Central memory CD4-positive, alpha-beta T cell (primary cell): ENCODE measurements at regions not wholly inside any gene's neighbourhood (a gene's known extent, or its start where the extent isn't known, plus 50 kb on each side); places are given as distances from the start of the nearest gene placed in this dataset.

Source experiments
- DNase-seq: peaks from one replicate; pipeline ENCODE4 v3.0.0; 2022

DNA sequence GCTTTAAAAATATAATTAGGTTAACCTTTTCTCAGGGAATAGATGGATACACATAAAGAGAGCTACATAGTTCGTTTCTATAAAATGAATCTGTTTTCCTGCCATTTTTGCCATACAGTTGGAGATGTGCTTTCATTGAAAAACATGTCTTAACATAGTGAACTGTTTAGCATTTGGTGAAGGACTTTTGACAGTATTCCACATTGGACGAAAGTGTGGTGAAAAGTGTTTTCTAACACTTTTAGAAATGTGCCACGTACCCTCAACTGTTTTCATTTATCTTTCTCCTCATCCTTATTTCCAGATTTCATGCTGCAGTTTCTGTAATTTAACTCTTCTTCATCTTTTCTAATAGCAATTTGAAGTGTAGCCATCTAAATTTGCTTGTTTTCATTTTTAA lies 249.1 kb upstream of the MTNR1B start:
- DNase-seq = no peak

DNA sequence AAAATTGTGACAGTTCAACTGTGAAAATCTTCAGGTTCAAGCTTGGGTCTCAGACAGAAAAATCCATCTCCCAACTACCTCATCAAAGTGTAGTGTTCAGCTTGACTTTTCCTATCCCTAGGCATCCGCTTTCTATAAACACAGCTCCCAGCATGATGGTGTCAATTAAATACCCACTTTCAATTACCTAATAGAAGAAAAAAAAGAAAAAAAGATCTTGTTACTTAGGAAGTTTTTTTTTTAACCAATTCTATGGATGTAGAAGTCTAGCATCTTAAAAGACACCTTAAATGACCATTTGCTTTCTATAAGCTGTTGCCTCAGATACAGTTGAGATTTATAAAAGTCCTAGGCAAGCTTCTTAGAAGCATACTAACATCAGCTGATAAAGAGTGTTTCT lies 244.1 kb upstream of the MTNR1B start:
- no peak for DNase-seq

DNA sequence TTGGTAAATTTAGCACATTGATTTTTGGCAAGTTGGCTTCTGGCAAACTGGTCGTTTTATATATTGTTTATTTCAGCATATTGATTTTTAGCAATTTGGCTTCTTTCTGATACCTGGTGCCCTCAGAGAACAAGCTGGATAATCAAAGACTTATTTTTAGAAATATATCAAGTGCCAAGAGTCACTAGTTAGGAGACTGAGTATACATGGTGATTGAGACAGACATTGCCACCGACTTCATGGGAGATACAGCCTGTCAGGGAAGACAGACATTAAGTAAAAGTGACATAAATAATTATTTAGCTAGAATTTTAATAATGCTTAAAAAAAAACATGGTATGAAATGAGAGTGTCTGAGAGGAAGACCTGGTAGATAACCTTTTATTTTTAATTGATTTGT lies 242.3 kb upstream of the MTNR1B start:
- no peak for DNase-seq

DNA sequence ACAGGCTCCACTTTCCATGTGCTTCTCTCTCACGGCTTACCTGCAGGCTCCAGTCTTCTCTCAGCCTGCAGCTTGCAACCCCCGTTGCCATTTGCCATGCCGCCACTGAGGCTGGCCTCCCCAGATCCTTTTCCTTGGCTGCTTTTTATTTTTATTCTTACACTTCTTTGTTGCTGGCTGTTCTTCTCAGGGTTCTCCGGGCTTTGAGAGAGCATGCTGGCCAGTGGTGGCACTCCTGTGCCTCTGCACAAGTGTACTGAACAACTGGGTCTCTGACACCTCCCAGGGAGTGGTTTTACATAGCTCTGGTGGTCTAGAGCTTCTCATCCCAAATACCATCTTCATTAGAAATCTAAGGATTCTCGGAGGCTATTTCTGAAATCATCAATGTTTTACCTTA lies 241.7 kb upstream of the MTNR1B start:
- DNase-seq = no peak

DNA sequence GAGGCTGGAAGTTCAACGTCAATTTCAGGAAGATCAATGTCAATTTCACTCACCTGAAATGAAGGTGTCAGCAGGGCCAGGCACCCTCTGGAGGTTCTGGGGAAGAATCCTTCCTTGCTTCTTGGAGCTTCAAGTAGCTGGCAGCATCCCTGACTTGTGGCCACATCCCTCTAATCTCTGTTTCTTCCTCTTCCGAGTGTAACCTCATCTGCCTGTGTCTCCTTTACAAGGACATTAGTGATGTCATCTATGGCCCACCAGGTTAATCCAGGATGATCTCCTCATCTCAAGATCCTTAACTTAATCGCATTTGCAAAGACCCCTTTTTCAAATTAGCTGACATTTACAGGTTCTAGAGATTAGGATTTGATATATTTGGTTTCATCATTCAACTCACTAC lies 240.8 kb upstream of the MTNR1B start:
- DNase-seq = no peak

DNA sequence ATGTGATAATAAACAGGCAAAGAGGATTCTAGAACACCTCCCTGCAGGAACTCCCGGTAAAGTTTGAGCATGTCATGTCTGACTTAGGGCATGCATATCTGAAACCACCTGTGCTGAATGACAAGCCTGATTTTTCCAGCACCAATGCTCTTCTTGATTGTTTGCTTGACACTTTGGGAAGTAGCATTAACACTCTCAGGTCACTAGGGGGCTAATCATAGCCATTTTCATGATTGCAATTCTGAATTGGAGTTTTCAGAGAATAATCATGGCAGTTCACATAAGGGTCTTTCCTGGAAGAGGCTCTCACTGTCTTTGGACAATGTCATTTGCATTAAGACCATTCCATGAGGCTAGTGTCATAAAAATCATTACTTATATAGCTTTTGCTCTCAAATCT lies 234.4 kb upstream of the MTNR1B start:
- no peak for DNase-seq

DNA sequence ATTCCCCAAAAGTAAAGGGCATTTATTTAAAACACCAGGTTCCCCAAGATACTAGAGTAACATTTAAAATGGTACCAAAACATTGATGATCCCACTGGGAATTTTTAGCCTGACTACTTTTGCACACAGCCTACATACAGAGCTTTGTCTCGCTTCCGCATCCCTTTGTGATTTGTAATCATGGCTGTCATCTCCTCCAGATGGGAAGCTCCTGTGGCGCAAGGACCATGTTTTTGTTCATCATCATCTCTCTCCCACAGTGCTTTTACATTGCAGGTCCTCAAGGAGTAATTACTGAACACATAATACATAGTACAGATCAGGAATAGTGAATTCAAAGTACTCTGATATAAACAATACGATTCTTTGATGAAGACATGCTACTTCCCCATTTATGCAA lies 231.2 kb upstream of the MTNR1B start:
- DNase-seq = no peak

DNA sequence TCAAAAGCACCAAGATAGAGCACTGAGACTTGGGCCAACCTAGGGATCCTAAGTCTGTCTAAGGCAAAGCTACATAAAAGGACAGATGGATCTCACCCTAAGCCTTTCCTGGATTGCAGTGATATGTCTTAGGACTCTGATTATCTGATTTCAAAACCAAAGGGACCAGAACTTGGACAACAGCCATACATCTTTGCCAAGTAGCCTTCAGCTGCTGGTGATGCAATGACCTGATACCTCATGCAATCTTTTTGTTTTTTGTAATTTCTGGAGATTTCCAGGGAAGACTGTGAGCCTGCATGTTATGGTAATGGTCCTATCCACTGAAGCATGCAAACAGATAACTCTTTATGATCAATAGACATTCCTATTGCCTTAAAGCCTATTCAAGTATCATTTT lies 230.4 kb upstream of the MTNR1B start:
- DNase-seq = no peak

DNA sequence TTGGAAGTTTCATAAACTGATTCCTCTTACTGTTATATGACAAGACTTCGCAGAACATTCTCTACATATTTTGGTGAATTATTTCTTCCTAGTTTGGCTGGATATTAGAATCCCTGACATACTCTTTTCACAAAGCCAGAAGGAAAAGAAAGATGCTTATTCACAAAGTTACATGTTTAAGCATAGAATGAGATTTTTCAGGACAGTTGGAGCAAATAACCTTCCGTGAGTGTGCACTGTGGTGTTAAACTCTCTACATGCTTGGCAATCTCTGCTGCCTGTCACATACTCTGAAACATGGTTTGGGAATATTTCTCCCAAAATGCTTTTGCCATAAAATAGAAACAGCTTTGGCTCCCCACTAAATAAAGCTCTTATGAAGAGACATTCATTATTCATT lies 230.0 kb upstream of the MTNR1B start:
- no peak for DNase-seq

DNA sequence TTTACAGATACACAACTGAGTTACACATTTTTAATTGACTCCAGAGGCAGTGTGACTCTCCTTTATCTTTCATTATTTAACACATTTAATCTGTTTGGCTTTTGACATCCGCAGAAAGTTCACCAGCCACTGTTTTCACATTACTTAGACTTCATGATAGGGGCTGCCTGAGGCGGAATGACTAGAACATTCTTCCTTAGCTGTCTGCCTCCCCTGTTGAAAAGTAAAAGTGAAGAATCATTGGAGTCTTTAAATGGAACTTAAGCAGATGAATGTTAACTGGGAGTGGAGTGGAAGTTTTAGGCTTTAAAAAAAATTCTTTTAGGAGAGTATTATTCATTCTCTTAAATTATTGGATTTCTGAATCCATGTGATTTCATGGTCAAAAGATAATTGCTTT lies 229.2 kb upstream of the MTNR1B start:
- no peak for DNase-seq

DNA sequence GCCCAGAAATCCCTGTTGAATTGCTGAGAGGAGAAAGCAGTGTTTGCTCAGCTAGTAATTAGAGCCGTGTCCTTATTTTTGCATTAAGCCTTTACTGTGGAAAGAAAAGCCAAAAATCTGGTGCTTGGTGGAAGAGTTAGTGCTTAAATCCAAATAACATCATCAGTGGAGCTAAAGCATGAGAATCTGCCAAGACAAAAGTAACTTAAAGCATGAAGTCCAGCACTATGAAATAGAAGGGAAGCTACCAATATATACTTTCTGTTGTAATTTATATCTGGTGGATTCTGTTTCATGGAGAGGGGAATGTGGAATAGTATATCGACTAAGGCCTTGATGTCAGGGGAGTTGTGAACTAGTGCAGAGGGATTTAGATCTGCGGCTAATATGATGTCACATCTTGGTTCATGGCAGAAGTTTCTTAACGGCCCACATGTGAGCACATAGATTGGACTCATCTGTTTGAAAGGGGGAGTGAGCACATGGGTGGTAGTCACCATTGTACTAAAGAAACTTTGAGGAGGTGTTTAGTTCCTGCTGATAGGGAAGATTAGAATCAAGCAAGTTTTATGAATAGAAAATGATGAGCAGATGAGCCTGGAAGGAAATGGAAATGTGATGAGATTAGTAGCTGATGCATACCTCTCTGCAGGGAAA lies 224.4 kb upstream of the MTNR1B start:
- DNase-seq = no peak

DNA sequence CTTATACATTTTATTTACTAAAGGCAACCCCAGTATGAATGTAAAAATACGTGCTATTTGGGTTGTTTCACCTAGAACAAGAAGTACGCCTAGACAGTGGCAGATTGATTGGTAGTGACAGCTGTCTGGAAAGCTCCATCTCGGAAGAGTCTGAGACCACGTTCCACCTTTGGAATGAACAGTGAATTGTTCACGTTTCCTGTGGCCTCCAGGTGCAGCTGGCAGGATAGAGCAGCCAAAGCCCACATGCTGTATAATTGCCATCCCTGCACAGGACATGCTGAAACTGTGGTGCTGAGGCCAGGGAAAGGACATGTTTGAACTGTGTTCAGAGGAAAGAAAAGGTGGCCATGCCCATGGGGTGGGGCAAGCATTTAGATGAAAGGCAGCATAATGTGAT lies 218.7 kb upstream of the MTNR1B start:
- DNase-seq = no peak

DNA sequence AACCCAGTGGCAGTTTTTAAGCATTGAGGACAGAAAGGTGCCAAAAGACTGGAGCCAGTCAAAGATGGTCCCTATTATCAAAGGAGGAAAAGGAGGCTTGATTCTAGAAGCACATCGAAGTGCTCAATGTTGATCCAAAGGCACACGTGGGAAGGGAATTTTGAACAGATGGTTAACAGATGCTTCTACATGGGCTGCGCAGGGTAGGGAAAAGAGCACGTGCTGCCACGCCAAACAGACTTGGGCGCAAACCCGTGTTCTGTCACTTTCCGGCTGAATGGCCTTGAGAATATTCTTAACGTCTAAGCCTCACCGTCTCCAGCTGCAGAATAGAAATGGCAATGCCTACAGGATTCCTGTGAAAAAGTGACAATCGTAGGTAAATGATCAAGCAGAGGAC lies 217.9 kb upstream of the MTNR1B start:
- no peak for DNase-seq

DNA sequence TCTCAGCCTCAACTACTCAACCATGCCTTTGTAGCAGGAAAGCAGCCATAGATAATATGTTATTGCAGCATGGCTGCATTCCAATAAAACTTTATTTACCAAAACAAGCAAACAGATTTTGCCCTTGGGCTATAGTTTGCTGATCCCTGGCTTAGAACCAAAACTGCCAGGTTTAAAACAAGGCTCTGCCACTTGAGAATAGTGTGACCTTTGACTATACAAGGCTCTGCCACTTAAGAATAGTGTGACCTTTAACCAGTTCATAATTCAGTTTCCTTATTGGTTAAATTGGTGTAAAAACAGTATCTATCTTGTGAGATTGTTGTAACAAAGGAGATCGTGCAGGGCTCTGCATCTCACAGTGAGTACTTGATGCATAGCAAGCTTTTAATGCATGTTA lies 217.3 kb upstream of the MTNR1B start:
- no peak for DNase-seq

DNA sequence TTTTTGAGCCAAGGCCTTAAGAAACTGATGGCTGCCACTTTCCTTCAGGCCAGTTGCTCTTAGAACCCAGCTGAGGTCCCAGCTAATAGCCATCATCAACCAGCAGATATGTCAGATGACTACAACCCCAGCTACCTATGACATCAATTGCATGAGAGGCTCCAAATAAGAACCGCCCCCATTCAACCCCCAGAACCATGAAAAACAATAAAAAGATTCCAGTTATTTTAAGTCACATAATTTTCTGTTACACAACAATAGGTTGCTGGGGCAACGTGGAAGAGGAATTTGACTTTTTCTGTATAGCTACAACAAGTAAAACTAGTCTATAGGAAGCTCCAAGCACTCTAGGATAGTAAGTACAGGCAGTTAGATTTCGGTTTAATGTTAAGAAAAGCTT lies 216.3 kb upstream of the MTNR1B start:
- no peak for DNase-seq

DNA sequence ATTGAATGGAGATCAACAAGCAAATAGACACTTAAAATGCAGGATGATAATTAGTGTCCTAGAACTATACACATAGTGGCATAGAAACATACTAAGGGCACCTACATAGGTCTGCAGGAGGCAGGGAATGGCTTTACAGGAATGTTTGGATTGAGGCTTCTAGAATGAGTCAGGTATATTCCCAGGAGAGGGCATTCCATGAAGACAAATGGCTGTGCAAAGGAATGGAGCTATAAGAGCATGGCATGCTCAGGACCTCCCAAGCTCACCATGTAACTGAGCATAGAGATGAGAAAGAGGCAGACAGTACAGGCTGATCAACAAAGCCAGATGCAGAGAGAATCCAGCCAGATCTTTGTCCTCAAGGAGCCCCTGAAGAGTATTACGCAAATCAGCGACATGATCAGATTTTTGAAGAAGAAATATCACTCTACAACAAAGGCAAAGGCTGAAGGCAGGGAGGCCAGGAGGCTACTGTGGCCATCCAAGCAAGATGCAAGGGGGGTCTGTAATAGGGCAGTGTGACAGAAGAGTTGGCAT lies 211.1 kb upstream of the MTNR1B start:
- no peak for DNase-seq

DNA sequence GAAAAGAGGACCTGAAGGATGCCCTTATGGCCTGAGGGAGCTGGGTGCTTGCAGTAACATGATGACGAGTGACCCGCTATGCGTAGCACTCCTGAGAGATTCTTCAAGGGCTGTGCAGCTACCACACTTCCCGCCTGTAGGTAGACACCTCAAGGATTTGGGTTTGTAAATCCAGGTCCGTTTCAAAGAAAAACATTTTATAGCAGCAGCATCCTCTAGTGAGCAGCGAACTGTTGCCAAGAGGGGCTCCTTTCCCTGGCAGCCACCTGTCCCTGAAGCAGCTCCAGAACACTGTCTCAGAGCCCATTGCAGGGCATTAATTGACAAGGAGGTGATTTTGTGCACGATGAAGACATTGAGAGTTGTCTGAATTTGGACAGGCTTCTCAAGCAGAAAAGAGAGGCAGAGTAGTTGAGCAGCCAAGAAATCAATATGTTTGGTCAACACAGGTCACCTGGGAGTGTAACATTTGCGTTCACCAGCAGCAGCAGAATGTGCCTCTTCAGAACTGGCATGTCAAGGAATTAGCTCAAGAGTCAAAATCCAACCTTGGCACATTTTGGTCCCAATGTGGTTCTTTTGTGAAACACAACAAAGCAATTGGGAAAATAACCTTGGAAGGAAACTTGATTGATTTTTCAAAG lies 209.8 kb upstream of the MTNR1B start:
- DNase-seq = no peak

DNA sequence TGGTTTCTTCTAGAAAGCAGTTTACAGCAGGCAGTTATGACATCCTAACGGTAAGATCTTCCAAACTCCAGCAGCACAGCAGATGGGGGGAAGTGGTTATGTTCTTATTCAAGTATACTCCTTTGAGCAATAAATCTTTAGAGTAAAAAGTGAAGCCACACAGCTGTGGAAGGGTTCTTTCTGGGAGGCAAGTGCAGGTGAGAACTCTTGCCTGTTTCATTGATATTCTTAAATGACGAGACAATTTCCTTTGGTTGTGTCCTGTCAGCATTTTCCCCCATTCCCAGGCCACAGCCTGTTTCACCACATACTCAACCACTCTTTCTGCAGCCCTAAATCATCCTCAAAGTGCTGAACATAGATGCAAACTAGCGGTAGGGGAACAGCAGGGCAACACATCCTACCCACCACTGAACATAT lies 207.3 kb upstream of the MTNR1B start:
- no peak for DNase-seq

DNA sequence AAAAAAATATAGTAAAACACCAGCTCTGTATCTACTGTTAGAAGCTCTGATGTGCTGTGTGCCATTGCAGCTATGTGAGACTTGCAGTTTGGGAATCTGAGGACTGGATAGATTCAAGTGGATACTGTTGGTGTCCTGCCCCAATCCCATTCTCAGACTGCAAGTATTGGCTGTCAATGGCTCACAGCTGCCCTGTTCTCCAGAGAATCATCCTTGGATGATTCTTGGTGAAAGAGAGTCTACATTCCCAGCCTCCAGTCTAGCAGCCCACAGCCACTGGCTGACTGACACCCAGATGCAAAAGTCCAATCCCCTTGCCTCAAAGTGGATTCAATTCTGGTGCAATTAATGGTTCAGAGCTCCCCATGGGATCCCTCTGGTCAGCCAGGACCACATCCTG lies 206.1 kb upstream of the MTNR1B start:
- DNase-seq = no peak

DNA sequence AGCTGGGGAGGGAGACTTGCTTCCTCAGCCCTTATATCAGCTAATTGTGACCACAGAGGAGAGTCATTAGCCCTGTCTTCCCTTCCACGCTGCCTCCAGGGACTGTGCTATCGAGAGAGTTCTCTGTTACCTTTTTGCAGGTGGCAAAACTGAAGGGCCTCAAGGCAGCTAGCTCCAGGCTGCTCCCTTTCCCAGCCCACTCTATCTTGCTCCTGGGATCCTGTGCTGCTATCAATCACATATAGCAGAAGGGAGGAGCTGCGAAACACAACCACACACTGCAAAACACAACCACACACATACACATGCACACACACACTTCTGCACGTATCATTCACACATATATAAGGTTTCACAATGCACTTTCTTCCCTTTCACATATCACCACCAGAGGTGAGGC lies 205.3 kb upstream of the MTNR1B start:
- no peak for DNase-seq

DNA sequence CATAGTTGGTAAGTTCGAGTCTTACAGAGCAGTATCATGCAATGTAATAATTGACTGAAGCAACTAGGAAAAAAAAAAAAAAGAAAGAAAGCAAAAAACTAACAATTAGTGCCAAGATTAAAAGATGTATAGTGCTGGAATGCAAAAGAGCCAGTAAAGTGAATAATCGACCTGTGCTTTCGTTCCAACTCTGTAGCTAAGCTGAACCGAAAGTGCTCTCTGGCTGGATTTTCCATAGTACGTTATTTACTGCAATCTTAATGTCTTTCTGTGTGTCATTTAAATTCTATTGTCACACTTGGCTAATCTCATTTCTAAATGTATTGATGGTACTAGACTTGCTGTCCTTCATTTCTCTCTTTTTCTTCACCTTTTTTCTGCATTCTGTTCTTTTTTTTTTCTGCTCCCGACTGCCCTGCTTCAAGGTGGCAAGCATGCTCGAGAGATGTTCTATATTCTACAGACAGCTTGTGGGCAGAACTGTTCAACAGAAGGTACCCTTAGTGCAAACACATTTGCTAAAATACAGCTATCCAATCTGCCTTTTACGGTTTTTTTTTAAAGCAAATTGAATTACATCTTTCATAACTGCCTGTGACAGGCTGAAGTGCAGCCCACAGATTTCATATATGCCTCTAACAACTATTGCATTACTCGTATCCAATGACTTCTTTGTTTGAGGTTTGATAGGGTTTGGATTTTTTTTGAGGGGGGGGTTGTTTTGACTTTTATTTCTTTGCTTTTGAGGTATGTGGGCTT lies 204.2 kb upstream of the MTNR1B start:
- DNase-seq = no peak

DNA sequence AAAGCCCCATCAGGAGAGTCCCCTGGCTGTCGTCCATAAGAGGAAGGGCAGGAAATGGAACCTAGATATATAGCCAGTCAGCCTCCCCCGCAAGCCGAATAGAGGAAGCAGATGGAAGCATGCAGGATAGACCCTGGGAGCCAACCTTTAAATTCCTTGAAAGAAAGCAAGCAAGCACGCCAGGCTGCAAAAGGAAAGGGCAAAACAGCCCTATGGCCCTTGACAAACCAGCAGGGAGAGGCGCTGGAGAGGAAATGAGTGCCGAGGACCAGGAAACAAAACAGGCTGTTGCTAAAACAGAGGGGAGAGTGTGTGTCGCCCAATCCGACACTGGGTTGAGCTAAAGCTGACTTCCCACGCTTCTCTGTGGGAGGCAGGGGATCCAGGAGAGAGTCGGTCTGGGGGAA lies 203.5 kb upstream of the MTNR1B start:
- no peak for DNase-seq

DNA sequence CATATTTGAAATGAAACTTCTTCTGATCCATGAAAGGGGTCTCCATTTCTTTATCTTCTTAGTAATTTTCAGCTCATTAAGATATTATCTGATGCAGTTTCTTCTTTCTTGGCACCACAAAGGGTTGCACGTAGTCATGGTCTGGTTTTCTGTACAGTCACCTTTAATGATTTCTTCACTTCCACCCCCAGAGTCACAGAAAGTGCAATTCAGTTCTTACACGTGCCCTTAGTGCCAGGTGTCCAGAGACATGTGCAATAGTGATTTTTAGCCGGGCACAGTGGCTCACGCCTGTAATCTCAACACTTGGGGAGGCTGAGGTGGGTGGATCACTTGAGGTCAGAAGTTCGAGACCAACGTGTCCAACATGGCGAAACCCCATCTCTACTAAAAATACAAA lies 202.8 kb upstream of the MTNR1B start:
- no peak for DNase-seq

DNA sequence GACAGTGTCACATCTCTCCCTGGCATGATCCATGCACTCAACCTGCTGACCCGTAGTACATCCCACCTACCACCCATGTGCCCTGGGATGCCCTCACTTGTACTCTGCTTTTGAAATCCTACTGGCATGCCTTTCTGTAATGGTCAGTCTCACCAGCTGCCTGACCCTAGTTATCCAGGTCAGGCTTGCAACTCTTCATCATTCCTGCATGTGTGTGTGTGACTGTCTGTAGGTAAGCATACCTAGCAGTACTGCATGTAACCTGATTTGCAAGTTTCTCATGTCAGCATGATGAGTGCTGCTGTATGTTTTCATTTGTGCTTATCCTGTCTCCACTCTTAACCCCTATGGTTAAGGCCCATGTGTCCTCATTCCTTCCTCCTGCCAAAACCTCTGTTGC lies 202.0 kb upstream of the MTNR1B start:
- no peak for DNase-seq
